HEK293 (cell line): ENCODE measurements at regions not wholly inside any gene's neighbourhood (a gene's known extent, or its start where the extent isn't known, plus 50 kb on each side); places are given as distances from the start of the nearest gene placed in this dataset.
A peak's percentile ranks its signal among the peaks of the same experiment; 100 is the strongest.

Experiments
- CTCF ChIA-PET: fragments of 350-600 bp; formaldehyde crosslinking; extraction: SDS; loops from one replicate; lab custom pipeline; 2021; ENCODE audit warnings: antibody characterized with exemption; lab: Yijun Ruan, JAX
- POLR2A ChIA-PET: fragments of 300-600 bp; formaldehyde crosslinking; extraction: SDS; loops from one replicate; lab custom pipeline; 2020; ENCODE audit warnings: antibody characterized with exemption, inconsistent platforms; lab: Yijun Ruan, JAX
- H3K27ac ChIP-seq: fragments of 200-500 bp; sonication (Bioruptor generic); 2 replicates; pipeline ENCODE4 v1.5.1; 2014; ENCODE audit warnings: low read depth, low read length, control low read depth, inconsistent platforms; ENCODE audit errors: extremely low read depth
- H3K36me3 ChIP-seq, 2 experiments: fragments of 200-500 bp in 1 of 2; sonication (Bioruptor generic) in 1 of 2; 1 replicate in 1 of 2; 2 replicates in 1 of 2; pipeline ENCODE4 v1.5.1; 2014 to 2017; ENCODE audit warnings: inconsistent platforms in 2 of 2, low read length in 2 of 2; ENCODE audit not compliant: control insufficient read depth in 2 of 2, insufficient read depth in 1 of 2
- H3K4me1 ChIP-seq: fragments of 200-500 bp; sonication (Bioruptor generic); 2 replicates; pipeline ENCODE4 v1.5.1; 2014; ENCODE audit warnings: mild to moderate bottlenecking, low read length, inconsistent platforms; ENCODE audit not compliant: control insufficient read depth, insufficient read depth
- H3K4me3 ChIP-seq: 2 replicates; pipeline ENCODE4 v1.5.1; 2011; ENCODE audit warnings: low read depth, mild to moderate bottlenecking, control low read depth, low read length, moderate library complexity
- H3K9me3 ChIP-seq: fragments of 200-500 bp; sonication (Bioruptor generic); 2 replicates; pipeline ENCODE4 v1.5.1; 2014; ENCODE audit warnings: low read depth, low read length, inconsistent platforms; ENCODE audit not compliant: control insufficient read depth, insufficient read depth
- MZF1 ChIP-seq: fragments of 450-650 bp; formaldehyde crosslinking; IDR thresholded peaks from 2 replicates; pipeline ENCODE4 v1.5.1; 2017; ENCODE audit warnings: missing biosample characterization, missing genetic modification characterization, borderline replicate concordance
- OVOL3 ChIP-seq: fragments of 450-650 bp; formaldehyde crosslinking; IDR thresholded peaks from 2 replicates; pipeline ENCODE4 v1.5.1; 2016; ENCODE audit warnings: missing biosample characterization, missing genetic modification characterization
- ZEB2 ChIP-seq: fragments of 450-650 bp; formaldehyde crosslinking; IDR thresholded peaks from 2 replicates; pipeline ENCODE4 v1.5.1; 2016; ENCODE audit warnings: missing biosample characterization, missing genetic modification characterization
- ZFHX2 ChIP-seq: fragments of 450-650 bp; formaldehyde crosslinking; conservative IDR thresholded peaks from 2 replicates; pipeline ENCODE4 v1.5.1; 2016; ENCODE audit warnings: missing biosample characterization, missing genetic modification characterization
- ZFP37 ChIP-seq: fragments of 450-650 bp; formaldehyde crosslinking; IDR thresholded peaks from 2 replicates; pipeline ENCODE4 v1.5.1; 2016; ENCODE audit warnings: missing biosample characterization, missing genetic modification characterization
- ZFP69B ChIP-seq: fragments of 450-650 bp; formaldehyde crosslinking; IDR thresholded peaks from 2 replicates; pipeline ENCODE4 v1.5.1; 2016; ENCODE audit warnings: missing biosample characterization, missing genetic modification characterization
- ZNF157 ChIP-seq: fragments of 450-650 bp; formaldehyde crosslinking; IDR thresholded peaks from 2 replicates; pipeline ENCODE4 v1.5.1; 2016; ENCODE audit warnings: missing biosample characterization, missing genetic modification characterization
- ZNF184 ChIP-seq: fragments of 450-650 bp; IDR thresholded peaks from 2 replicates; pipeline ENCODE4 v1.5.1; 2018; ENCODE audit warnings: missing biosample characterization, mild to moderate bottlenecking, missing genetic modification characterization
- ZNF335 ChIP-seq: fragments of 450-650 bp; formaldehyde crosslinking; conservative IDR thresholded peaks from 2 replicates; pipeline ENCODE4 v1.5.1; 2016; ENCODE audit warnings: missing biosample characterization, missing genetic modification characterization
- ZNF416 ChIP-seq: fragments of 450-650 bp; formaldehyde crosslinking; IDR thresholded peaks from 2 replicates; pipeline ENCODE4 v1.5.1; 2016; ENCODE audit warnings: missing biosample characterization, missing genetic modification characterization
- ZNF585B ChIP-seq: fragments of 450-650 bp; formaldehyde crosslinking; IDR thresholded peaks from 2 replicates; pipeline ENCODE4 v1.5.1; 2016; ENCODE audit warnings: missing biosample characterization, missing genetic modification characterization
- ZNF626 ChIP-seq: fragments of 450-650 bp; sonication (Bioruptor Pico); formaldehyde crosslinking; IDR thresholded peaks from 2 replicates; pipeline ENCODE4 v1.5.1; 2018; ENCODE audit warnings: missing biosample characterization, missing genetic modification characterization, inconsistent platforms
- ZNF792 ChIP-seq: fragments of 450-650 bp; formaldehyde crosslinking; IDR thresholded peaks from 2 replicates; pipeline ENCODE4 v1.5.1; 2016; ENCODE audit warnings: missing biosample characterization, missing genetic modification characterization
- ZSCAN30 ChIP-seq: fragments of 450-650 bp; IDR thresholded peaks from 2 replicates; pipeline ENCODE4 v1.5.1; 2018; ENCODE audit warnings: missing biosample characterization, mild to moderate bottlenecking, missing genetic modification characterization, moderate library complexity
- TF ChIP-seq, protein P1 (sequence below): fragments of 450-650 bp; formaldehyde crosslinking; IDR thresholded peaks from 2 replicates; pipeline ENCODE4; 2016; ENCODE audit warnings: missing biosample characterization, missing genetic modification characterization
- TF ChIP-seq, protein P2 (sequence below): fragments of 450-650 bp; formaldehyde crosslinking; IDR thresholded peaks from 2 replicates; pipeline ENCODE4 v1.5.1; 2016; ENCODE audit warnings: missing biosample characterization, missing genetic modification characterization, borderline replicate concordance
- TF ChIP-seq, protein P3 (sequence below): fragments of 450-650 bp; formaldehyde crosslinking; IDR thresholded peaks from 2 replicates; pipeline ENCODE4 v1.5.1; 2016; ENCODE audit warnings: missing biosample characterization, missing genetic modification characterization
- TF ChIP-seq, protein P4 (sequence below): fragments of 450-650 bp; formaldehyde crosslinking; IDR thresholded peaks from 2 replicates; pipeline ENCODE4 v1.5.1; 2016; ENCODE audit warnings: missing biosample characterization, missing genetic modification characterization

DNA sequence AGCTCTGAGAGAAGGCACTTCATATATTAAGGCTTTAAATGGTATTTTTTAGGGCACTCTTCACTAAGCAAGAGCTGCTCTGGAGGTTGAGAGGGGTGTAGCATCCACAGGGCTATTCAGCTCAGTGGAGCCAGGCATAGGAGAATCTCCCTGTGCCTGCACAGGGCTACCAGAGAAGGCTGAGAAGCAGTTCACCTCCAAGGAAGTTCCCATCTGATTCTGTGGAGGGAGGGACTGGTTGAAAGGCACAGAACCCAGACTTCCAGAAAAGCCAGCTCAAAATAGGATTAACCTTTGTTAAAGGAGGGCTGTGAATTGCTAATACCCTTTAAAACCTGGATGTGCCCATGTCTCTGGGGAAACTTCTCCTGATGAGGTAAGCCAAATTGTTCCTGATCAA lies 304.5 kb downstream of the TTLL7 start:
- TF ChIP-seq, protein P1, sequence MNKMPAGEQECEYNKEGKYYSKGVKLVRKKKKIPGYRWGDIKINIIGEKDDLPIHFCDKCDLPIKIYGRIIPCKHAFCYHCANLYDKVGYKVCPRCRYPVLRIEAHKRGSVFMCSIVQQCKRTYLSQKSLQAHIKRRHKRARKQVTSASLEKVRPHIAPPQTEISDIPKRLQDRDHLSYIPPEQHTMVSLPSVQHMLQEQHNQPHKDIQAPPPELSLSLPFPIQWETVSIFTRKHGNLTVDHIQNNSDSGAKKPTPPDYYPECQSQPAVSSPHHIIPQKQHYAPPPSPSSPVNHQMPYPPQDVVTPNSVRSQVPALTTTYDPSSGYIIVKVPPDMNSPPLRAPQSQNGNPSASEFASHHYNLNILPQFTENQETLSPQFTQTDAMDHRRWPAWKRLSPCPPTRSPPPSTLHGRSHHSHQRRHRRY (tag by site-specific recombination) = no peak
- TF ChIP-seq ZNF157 (tag by site-specific recombination) (no peak), ZEB2 (tag by site-specific recombination) (no peak)
- TF ChIP-seq, protein P2, sequence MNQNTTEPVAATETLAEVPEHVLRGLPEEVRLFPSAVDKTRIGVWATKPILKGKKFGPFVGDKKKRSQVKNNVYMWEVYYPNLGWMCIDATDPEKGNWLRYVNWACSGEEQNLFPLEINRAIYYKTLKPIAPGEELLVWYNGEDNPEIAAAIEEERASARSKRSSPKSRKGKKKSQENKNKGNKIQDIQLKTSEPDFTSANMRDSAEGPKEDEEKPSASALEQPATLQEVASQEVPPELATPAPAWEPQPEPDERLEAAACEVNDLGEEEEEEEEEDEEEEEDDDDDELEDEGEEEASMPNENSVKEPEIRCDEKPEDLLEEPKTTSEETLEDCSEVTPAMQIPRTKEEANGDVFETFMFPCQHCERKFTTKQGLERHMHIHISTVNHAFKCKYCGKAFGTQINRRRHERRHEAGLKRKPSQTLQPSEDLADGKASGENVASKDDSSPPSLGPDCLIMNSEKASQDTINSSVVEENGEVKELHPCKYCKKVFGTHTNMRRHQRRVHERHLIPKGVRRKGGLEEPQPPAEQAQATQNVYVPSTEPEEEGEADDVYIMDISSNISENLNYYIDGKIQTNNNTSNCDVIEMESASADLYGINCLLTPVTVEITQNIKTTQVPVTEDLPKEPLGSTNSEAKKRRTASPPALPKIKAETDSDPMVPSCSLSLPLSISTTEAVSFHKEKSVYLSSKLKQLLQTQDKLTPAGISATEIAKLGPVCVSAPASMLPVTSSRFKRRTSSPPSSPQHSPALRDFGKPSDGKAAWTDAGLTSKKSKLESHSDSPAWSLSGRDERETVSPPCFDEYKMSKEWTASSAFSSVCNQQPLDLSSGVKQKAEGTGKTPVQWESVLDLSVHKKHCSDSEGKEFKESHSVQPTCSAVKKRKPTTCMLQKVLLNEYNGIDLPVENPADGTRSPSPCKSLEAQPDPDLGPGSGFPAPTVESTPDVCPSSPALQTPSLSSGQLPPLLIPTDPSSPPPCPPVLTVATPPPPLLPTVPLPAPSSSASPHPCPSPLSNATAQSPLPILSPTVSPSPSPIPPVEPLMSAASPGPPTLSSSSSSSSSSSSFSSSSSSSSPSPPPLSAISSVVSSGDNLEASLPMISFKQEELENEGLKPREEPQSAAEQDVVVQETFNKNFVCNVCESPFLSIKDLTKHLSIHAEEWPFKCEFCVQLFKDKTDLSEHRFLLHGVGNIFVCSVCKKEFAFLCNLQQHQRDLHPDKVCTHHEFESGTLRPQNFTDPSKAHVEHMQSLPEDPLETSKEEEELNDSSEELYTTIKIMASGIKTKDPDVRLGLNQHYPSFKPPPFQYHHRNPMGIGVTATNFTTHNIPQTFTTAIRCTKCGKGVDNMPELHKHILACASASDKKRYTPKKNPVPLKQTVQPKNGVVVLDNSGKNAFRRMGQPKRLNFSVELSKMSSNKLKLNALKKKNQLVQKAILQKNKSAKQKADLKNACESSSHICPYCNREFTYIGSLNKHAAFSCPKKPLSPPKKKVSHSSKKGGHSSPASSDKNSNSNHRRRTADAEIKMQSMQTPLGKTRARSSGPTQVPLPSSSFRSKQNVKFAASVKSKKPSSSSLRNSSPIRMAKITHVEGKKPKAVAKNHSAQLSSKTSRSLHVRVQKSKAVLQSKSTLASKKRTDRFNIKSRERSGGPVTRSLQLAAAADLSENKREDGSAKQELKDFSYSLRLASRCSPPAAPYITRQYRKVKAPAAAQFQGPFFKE (tag by site-specific recombination) = no peak
- H3K27ac ChIP-seq = no peak overlapping the region
- 0 out of 2 replicates have a peak, but pooled peaks cover 2% of the 10 kb centered on the region for H3K4me1 ChIP-seq
- no peak overlapping the region for H3K4me3 ChIP-seq
- no peaks in the 10 kb centered on the region for H3K9me3 ChIP-seq
- no peaks in the 10 kb centered on the region for H3K36me3 ChIP-seq
- CTCF ChIA-PET = interaction anchor here (0.8 kb wide), 1 partner anchor 775 kb away, joined by 8 read pairs; no protein-coding TSS in a partner anchor
- POLR2A ChIA-PET = no interaction called here

DNA sequence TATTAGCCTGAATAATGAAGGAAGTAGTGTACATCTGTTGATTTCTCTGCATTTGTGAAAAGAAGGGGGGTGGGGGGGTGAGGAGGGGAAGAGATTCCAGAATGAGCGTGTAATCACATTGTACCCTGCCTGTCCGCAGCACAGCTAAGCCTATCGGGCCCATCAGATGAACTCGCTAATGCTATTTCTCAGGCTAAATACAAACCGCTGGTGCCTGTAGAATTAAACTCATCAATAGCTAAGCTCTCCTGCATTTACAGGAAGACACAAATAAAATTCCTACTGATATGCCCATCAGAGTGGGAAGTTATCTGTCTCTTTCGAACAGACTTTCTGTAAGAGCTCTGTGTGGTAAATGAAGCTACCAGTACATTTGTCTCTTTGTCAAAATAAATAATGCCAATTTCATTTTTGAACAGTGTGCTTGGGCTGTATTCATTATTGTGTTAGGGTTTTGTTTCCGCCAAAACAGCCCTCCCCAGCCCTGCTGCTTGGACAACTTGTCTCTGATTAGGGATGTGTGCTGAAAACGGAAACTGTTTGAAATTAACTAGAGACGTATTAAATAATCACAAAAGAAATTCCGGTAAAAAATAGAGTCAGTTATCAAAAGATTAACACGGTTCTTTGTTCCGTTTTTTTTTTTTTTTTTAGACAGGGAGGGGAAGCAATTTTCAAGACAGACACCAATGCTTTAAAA lies 305.4 kb downstream of the TTLL7 start:
- CTCF ChIA-PET = no interaction called here
- Histone ChIP-seq H3K9me3 (no peaks in the 10 kb centered on the region), H3K36me3 (no peaks in the 10 kb centered on the region), H3K27ac (no peak overlapping the region), H3K4me3 (no peak overlapping the region), H3K4me1 (0 out of 2 replicates have a peak, but pooled peaks cover 2% of the 10 kb centered on the region)
- POLR2A ChIA-PET = interaction anchor here (0.6 kb wide), 2 partner anchors 83 to 219 kb away, joined by 3 to 5 read pairs; no protein-coding TSS in a partner anchor
- TF ChIP-seq, protein P3, sequence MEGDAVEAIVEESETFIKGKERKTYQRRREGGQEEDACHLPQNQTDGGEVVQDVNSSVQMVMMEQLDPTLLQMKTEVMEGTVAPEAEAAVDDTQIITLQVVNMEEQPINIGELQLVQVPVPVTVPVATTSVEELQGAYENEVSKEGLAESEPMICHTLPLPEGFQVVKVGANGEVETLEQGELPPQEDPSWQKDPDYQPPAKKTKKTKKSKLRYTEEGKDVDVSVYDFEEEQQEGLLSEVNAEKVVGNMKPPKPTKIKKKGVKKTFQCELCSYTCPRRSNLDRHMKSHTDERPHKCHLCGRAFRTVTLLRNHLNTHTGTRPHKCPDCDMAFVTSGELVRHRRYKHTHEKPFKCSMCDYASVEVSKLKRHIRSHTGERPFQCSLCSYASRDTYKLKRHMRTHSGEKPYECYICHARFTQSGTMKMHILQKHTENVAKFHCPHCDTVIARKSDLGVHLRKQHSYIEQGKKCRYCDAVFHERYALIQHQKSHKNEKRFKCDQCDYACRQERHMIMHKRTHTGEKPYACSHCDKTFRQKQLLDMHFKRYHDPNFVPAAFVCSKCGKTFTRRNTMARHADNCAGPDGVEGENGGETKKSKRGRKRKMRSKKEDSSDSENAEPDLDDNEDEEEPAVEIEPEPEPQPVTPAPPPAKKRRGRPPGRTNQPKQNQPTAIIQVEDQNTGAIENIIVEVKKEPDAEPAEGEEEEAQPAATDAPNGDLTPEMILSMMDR (tag by site-specific recombination) = no peak
- no peak for TF ChIP-seq ZNF626
- TF ChIP-seq ZNF184 (tag by site-specific recombination) = no peak
- no peak for TF ChIP-seq ZFHX2 (tag by site-specific recombination)
- TF ChIP-seq, all 188 proteins: peak for 0

DNA sequence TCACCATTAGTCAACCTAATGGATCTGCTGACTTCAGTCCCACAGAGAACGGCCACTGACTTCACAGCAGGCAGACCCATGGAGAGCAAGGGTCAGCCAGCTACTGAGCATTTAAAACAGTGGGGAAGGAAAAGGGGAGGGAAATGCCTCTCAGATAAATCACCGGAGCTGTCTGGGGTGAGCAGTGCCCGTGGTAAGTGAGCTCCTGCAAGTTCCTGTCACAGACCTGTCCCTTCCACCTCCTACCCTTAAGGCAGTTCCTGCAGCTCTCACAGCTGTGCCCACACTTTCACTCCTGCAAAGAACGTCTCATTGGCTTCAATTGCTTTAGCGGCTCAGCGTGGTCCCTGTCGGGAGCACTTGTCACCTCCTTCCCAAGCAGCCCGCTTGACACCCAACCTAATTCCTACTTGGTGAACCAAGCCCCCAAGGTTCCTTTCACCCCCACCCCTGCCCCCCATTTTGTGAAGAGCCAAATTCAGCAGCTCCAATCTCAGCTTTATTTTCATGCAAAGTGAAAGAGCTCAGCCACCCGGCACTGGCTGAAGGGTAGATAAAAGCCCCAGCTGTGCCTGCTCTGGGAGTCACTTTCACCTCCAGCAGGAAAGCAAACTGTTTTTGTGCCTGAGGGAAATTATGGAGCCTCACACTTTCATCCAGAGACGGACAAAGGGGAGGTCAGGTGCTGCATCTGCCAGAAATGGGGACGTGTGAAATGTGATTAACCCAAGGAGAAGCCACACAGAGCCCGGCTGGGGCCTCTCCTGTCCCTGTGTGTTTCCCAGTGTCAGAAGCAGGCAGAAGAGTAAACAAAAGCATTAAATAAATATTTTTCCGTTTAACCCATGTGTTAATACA lies 306.2 kb downstream of the TTLL7 start:
- ChIA-PET POLR2A (interaction anchor here (0.6 kb wide), 1 partner anchor 218 kb away, joined by 3 read pairs; no protein-coding TSS in a partner anchor), CTCF (no interaction called here)
- Histone ChIP-seq H3K4me1 (0 out of 2 replicates have a peak, but pooled peaks cover 2% of the 10 kb centered on the region), H3K36me3 (no peaks in the 10 kb centered on the region), H3K9me3 (no peaks in the 10 kb centered on the region), H3K4me3 (no peak overlapping the region), H3K27ac (no peak overlapping the region)
- TF ChIP-seq ZFP69B (tag by site-specific recombination) = no peak
- no peak for TF ChIP-seq MZF1 (tag by site-specific recombination)
- peak; percentile 89 for TF ChIP-seq ZNF335 (tag by site-specific recombination)
- TF ChIP-seq ZNF792 = no peak
- no peak for TF ChIP-seq ZNF585B (tag by site-specific recombination)
- no peak for TF ChIP-seq OVOL3
- no peak for TF ChIP-seq ZSCAN30 (tag by site-specific recombination)
- TF ChIP-seq ZNF416 = no peak
- TF ChIP-seq, protein P4, sequence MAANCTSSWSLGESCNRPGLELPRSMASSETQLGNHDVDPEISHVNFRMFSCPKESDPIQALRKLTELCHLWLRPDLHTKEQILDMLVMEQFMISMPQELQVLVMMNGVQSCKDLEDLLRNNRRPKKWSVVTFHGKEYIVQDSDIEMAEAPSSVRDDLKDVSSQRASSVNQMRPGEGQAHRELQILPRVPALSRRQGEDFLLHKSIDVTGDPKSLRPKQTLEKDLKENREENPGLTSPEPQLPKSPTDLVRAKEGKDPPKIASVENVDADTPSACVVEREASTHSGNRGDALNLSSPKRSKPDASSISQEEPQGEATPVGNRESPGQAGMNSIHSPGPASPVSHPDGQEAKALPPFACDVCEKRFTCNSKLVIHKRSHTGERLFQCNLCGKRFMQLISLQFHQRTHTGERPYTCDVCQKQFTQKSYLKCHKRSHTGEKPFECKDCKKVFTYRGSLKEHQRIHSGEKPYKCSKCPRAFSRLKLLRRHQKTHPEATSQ (tag by site-specific recombination) = no peak
- no peak for TF ChIP-seq ZFP37 (tag by site-specific recombination)
